Vagina (tissue), 2 donors: ENCODE measurements at regions not wholly inside any gene's neighbourhood (a gene's known extent, or its start where the extent isn't known, plus 50 kb on each side); places are given as distances from the start of the nearest gene placed in this dataset. TPM values are rescaled to one million over a fixed set of nuclear protein-coding genes. Genes with fewer than 3 reads are reported as not detected.

ENCODE experiments used
- DNase-seq, 2 donors: peaks; one replicate each; pipeline ENCODE4 v3.0.0-alpha.2; 2017; ENCODE audit errors: extremely low spot score in 2 of 2
- H3K27ac ChIP-seq: fragments of 200-600 bp; sonication (generic); one replicate; pipeline ENCODE4 v1.5.1; 2019
- H3K27me3 ChIP-seq: fragments of 200-600 bp; sonication (generic); one replicate; pipeline ENCODE4 v1.5.1; 2019
- H3K36me3 ChIP-seq, 2 donors: fragments of 200-600 bp; sonication (generic); one replicate each; pipeline ENCODE4 v1.5.1; 2017 to 2019
- H3K4me1 ChIP-seq: fragments of 200-600 bp; sonication (generic); one replicate; pipeline ENCODE4 v1.5.1; 2019
- H3K4me3 ChIP-seq, 2 donors: fragments of 200-600 bp; sonication (generic); 1 replicate in 1 of 2; 2 replicates in 1 of 2; pipeline ENCODE4 v1.5.1; 2016 to 2019
- H3K9me3 ChIP-seq: fragments of 200-600 bp; sonication (generic); one replicate; pipeline ENCODE4 v1.5.1; 2019
- POLR2A ChIP-seq, 2 donors: fragments of 450-650 bp; IDR thresholded peaks; one replicate each; pipeline ENCODE4 v1.6.1; 2017; ENCODE audit warnings: antibody characterized with exemption in 2 of 2, mild to moderate bottlenecking in 2 of 2, moderate library complexity in 2 of 2
- POLR2AphosphoS5 ChIP-seq, 2 donors: sonication (generic); formaldehyde crosslinking; IDR thresholded peaks; one replicate each; pipeline ENCODE4 v1.9.0; 2017; ENCODE audit warnings: antibody characterized with exemption in 2 of 2, mild to moderate bottlenecking in 2 of 2, low read depth in 1 of 2; ENCODE audit not compliant: insufficient read depth in 1 of 2
- intact Hi-C: fragments of 100-400 bp; cut with DNase I; formaldehyde crosslinking; loops from one replicate; pipeline ENCODE4 v1.15.1; 2023
- microRNA counts, 2 donors: library from miRNA; unstranded; fragments of <30 nt; microRNA quantifications; one replicate each; lab custom pipeline; 2016 to 2017
- microRNA-seq: library from miRNA; unstranded; fragments of <30 nt; microRNA quantifications from one replicate; pipeline ENCODE4, GENCODE V29; 2017; ENCODE audit warnings: borderline number of aligned reads, borderline replicate concordance
- small RNA-seq: library from RNA; depleted of rRNA; stranded (forward); fragments of <200 nt; gene quantifications from one replicate; pipeline ENCODE3, GENCODE V24; 2016
- TF ChIP-seq, protein P1 (sequence below), 3 experiments: fragments of 450-650 bp in 2 of 3; fragments of 200-600 bp in 1 of 3; sonication (generic) in 1 of 3; IDR thresholded peaks; one replicate each; pipeline ENCODE4 v1.5.1; 2017 to 2019; ENCODE audit warnings: antibody characterized with exemption in 3 of 3, mild to moderate bottlenecking in 2 of 3, moderate library complexity in 2 of 3

GRCh38 chr4:147430111-147430510, 50.8 kb upstream of the EDNRA start:
- TF ChIP-seq POLR2A (IDR thresholded peaks at IDR 0.05) = no peak
- TF ChIP-seq, protein P1, sequence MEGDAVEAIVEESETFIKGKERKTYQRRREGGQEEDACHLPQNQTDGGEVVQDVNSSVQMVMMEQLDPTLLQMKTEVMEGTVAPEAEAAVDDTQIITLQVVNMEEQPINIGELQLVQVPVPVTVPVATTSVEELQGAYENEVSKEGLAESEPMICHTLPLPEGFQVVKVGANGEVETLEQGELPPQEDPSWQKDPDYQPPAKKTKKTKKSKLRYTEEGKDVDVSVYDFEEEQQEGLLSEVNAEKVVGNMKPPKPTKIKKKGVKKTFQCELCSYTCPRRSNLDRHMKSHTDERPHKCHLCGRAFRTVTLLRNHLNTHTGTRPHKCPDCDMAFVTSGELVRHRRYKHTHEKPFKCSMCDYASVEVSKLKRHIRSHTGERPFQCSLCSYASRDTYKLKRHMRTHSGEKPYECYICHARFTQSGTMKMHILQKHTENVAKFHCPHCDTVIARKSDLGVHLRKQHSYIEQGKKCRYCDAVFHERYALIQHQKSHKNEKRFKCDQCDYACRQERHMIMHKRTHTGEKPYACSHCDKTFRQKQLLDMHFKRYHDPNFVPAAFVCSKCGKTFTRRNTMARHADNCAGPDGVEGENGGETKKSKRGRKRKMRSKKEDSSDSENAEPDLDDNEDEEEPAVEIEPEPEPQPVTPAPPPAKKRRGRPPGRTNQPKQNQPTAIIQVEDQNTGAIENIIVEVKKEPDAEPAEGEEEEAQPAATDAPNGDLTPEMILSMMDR (IDR thresholded peaks at IDR 0.05) = no peak
- no peak for TF ChIP-seq POLR2AphosphoS5 (IDR thresholded peaks at IDR 0.05; ENCODE audit: insufficient read depth in 1 of 2, low read depth in 1 of 2)
- DNase-seq = no peak
- intact Hi-C loops = no loop called here
- H3K4me1 ChIP-seq = no peaks in the 10 kb centered on the region
- H3K27me3 ChIP-seq = no peaks in the 10 kb centered on the region
- no peak overlapping the region for H3K4me3 ChIP-seq
- no peak overlapping the region for H3K27ac ChIP-seq
- peaks cover 3% of the 10 kb centered on the region for H3K9me3 ChIP-seq
- no peaks in the 10 kb centered on the region for H3K36me3 ChIP-seq

MicroRNAs in the stretch of these regions (microRNA counts, 767-probe panel; counts per million panel counts)
- 238 to 261 counts per million in 2 donors for microRNA hsa-miR-548g-3p (lab: Ali Mortazavi, UCI)

Small RNA genes in the stretch of these regions (microRNA-seq; reads per million reads assigned to microRNA genes)
- gene MIR548G = not detected

Small RNA genes in the stretch of these regions (small RNA-seq; reads per million reads assigned to genes)
- not detected for gene MIR548G
